ENCODE measurements at regions not wholly inside any gene's neighbourhood (a gene's known extent, or its start where the extent isn't known, plus 50 kb on each side); places are given as distances from the start of the nearest gene placed in this dataset.

- TF ChIP-seq CTCF (IDR thresholded peaks at IDR 0.05) (no peak), POLR2AphosphoS5 (IDR thresholded peaks at IDR 0.05) (no peak), EP300 (IDR thresholded peaks at IDR 0.05) (no peak)
These were observed 91.0 kb upstream of the PLPPR4 start for GRCh38 chr1:99173282-99173681.

Data from sigmoid colon (tissue), 4 donors.